Tibial nerve (tissue), 4 donors: ENCODE measurements at regions not wholly inside any gene's neighbourhood (a gene's known extent, or its start where the extent isn't known, plus 50 kb on each side); places are given as distances from the start of the nearest gene placed in this dataset.
"Not testable (repeated sequence)": the region's sequence is repeated elsewhere in the genome, so short reads cannot be mapped to it uniquely, and the experiment has no call there.

ENCODE experiments used
- DNase-seq, 2 donors: peaks; one replicate each; pipeline ENCODE4 v3.0.0-alpha.2; 2019; ENCODE audit warnings: low spot score in 2 of 2
- H3K27ac ChIP-seq, 4 donors: fragments of 200-600 bp; sonication (generic) in 3 of 4; one replicate each; pipeline ENCODE4 v1.5.1; 2017 to 2019; ENCODE audit warnings: mild to moderate bottlenecking in 1 of 4
- H3K27me3 ChIP-seq, 2 donors: fragments of 200-600 bp; sonication (generic) in 1 of 2; one replicate each; pipeline versions ENCODE4 v1.5.1 to v1.6.0; 2017 to 2019
- H3K36me3 ChIP-seq, 3 donors: fragments of 200-600 bp; sonication (generic); one replicate each; pipeline ENCODE4 v1.5.1; 2018 to 2019
- H3K4me1 ChIP-seq, 4 donors: fragments of 200-600 bp; sonication (generic) in 3 of 4; one replicate each; pipeline ENCODE4 v1.5.1; 2017 to 2019
- H3K4me3 ChIP-seq, 4 donors: fragments of 200-600 bp; sonication (generic) in 3 of 4; one replicate each; pipeline ENCODE4 v1.5.1; 2017 to 2019; ENCODE audit warnings: mild to moderate bottlenecking in 1 of 4, moderate library complexity in 1 of 4
- H3K9me3 ChIP-seq, 4 donors: fragments of 200-600 bp; sonication (generic) in 3 of 4; one replicate each; pipeline ENCODE4 v1.5.1; 2017 to 2019
- EP300 ChIP-seq, 2 donors: sonication (generic); formaldehyde crosslinking; IDR thresholded peaks; one replicate each; pipeline ENCODE4 v1.6.1; 2017; ENCODE audit warnings: antibody characterized with exemption in 2 of 2, mild to moderate bottlenecking in 1 of 2
- POLR2A ChIP-seq, 2 donors: fragments of 450-650 bp; IDR thresholded peaks; one replicate each; pipeline ENCODE4 v1.6.1; 2017; ENCODE audit warnings: antibody characterized with exemption in 2 of 2, mild to moderate bottlenecking in 2 of 2, moderate library complexity in 2 of 2
- WGBS, 2 donors: methylation state at CpG; one replicate each; pipeline ENCODE4 v1.1.5; 2018; 5-methylcytosine and 5-hydroxymethylcytosine counted together
- TF ChIP-seq, protein P1 (sequence below), 5 experiments: fragments of 200-600 bp in 3 of 5; fragments of 450-650 bp in 2 of 5; sonication (generic) in 3 of 5; IDR thresholded peaks; one replicate each; pipeline ENCODE4 v1.5.1; 2016 to 2019; ENCODE audit warnings: antibody characterized with exemption in 5 of 5, mild to moderate bottlenecking in 3 of 5, moderate library complexity in 2 of 5

DNA sequence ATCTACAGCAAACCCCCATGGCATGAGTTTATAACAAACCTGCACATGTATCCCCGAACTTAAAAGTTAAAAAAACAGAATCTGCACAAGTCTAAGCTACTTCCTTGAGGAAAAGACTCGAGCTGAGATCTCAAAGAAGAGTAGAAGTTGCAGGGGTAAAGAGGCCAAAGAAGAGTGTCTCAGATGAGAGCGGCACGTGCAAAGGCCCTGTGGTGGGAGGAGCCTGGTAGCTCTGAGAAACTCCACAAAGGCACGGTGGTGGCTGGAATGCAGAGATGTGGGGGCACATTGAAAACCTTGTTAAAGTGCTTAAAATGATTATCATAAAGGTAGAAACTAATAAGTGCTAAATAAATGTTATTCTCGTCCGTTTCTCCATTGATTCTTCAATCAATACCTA lies 103.2 kb upstream of the GRK3 start:
- no peak for TF ChIP-seq EP300 (IDR thresholded peaks at IDR 0.05)
- 88% methylated on average over 7 of the region's 7 CpGs for WGBS, 2 donors
- no peak overlapping the region for H3K27ac ChIP-seq
- no peak for DNase-seq
- H3K4me1 ChIP-seq = no peaks in the 10 kb centered on the region
- H3K4me3 ChIP-seq = no peak overlapping the region
- no peaks in the 10 kb centered on the region for H3K27me3 ChIP-seq
- peaks cover 0 to 50% (median 13%) of the 10 kb centered on the region in 3 donors for H3K36me3 ChIP-seq
- no peaks in the 10 kb centered on the region for H3K9me3 ChIP-seq

DNA sequence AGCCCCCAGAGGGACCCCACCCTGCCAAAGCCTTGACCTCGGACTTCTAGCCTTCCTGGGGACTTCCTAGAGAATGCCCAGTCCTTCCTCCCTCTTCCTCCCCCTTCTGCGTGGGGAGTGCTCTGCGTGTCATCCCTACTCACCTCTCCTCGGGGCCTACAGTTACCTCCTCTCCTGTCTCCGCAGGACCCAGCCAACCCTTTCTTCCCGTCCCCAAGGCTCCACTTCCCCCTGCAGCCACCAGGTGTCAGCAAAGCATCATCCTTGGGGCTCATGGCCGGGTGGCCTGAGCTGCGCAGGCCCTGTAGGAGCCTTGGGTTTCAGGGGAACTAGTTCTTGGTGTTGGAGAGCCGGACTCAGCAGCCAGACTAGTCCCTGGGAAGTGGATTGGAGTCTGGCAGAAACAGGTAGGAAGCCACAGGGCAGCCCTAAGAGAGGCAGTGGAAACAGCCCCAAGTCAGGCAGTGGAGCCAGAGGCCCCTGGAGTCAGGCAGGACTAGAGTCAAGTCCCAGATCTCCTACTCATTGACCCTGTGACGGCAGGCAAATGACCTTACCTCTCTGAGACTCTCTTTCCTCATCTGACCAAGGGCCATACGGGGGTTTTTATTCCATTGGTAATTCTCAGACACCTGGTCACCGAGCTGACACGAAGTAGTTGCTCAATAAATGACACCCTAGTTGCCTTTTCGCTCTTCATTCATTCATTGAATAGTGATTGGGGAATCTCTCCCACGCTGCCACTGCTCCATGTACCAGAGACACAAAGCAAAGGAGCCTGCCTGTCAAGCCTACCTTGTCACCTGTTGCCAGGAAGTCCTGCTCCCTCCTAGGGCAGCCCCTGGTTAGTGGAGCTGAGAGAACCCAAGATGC lies 101.8 kb upstream of the GRK3 start:
- peaks cover 0 to 57% (median 13%) of the 10 kb centered on the region in 3 donors for H3K36me3 ChIP-seq
- H3K4me1 ChIP-seq, H3K9me3 ChIP-seq, H3K27ac ChIP-seq, H3K4me3 ChIP-seq, H3K27me3 ChIP-seq: not testable (repeated sequence)
- DNase-seq = peak; percentile 63 to 84
- 35 to 40% methylated on average over 14 of the region's 15 CpGs for WGBS, 2 donors
- TF ChIP-seq, protein P1, sequence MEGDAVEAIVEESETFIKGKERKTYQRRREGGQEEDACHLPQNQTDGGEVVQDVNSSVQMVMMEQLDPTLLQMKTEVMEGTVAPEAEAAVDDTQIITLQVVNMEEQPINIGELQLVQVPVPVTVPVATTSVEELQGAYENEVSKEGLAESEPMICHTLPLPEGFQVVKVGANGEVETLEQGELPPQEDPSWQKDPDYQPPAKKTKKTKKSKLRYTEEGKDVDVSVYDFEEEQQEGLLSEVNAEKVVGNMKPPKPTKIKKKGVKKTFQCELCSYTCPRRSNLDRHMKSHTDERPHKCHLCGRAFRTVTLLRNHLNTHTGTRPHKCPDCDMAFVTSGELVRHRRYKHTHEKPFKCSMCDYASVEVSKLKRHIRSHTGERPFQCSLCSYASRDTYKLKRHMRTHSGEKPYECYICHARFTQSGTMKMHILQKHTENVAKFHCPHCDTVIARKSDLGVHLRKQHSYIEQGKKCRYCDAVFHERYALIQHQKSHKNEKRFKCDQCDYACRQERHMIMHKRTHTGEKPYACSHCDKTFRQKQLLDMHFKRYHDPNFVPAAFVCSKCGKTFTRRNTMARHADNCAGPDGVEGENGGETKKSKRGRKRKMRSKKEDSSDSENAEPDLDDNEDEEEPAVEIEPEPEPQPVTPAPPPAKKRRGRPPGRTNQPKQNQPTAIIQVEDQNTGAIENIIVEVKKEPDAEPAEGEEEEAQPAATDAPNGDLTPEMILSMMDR (IDR thresholded peaks at IDR 0.05) = peak; percentile 92 to 98 (median 97)

DNA sequence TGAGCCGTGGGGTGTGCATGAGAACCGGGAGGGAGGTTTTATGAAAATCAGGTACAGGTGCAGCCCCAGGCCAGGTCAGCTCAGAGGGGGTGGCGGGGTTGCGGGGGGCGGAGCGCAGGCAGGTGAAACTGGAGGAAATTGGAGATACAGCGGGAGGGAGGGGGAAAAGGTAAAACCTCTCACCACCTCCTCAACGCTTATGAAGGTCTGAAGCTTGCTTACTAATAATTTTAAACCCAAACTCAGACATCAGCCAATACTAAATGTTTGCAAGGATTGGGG lies 101.2 kb upstream of the GRK3 start:
- H3K27ac ChIP-seq, H3K9me3 ChIP-seq, DNase-seq, H3K4me3 ChIP-seq, H3K4me1 ChIP-seq, H3K27me3 ChIP-seq: not testable (repeated sequence)
- 92 to 94% methylated on average over 8 of the region's 8 CpGs for WGBS, 2 donors
- H3K36me3 ChIP-seq = peaks cover 0 to 54% (median 13%) of the 10 kb centered on the region in 3 donors

DNA sequence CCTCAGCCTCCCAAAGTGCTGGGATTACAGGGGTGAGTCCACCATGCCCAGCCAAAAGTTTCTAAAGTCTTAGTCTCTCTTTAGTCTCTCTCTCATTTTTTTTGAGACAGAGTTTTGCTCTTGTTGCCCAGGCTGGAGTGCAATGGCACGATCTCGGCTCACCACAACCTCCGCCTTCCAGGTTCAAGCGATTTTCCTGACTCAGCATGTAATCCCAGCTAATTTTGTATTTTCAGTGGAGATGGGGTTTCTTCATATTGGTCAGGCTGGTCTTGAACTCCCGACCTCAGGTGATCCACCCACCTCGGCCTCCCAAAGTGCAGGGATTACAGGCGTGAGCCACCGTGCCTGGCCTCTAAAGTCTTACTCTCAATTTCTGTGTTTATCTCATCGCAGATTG lies 100.1 kb upstream of the GRK3 start:
- WGBS, 2 donors = 91 to 99% methylated on average over 9 of the region's 9 CpGs
- not testable (repeated sequence) for DNase-seq, H3K4me1 ChIP-seq, H3K9me3 ChIP-seq, H3K4me3 ChIP-seq, H3K27ac ChIP-seq, H3K27me3 ChIP-seq
- peaks cover 0 to 49% (median 5%) of the 10 kb centered on the region in 3 donors for H3K36me3 ChIP-seq

DNA sequence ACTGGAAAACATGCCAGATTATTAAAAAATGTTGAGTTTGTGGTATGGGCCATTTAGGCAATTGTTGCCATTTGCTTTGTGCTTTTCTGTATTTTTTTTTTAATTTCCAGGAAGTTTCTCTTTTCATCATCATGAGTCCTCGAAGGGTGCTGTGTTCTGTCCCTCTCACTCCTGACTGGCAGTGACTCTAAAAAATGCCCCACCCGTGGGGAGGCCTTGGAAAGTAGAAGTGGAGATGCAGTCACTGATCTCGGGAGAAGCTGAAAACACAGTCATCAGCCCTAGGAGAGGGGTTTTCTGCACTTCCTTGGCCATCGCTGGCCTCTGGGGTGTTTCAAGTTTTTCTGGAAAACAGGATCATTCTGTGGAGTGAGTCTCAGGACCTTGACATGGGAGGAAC lies 98.5 kb upstream of the GRK3 start:
- Histone ChIP-seq H3K27me3 (no peaks in the 10 kb centered on the region), H3K36me3 (peaks cover 0 to 32% (median 0%) of the 10 kb centered on the region in 3 donors), H3K27ac (no peak overlapping the region), H3K4me1 (no peaks in the 10 kb centered on the region), H3K4me3 (no peak overlapping the region), H3K9me3 (no peaks in the 10 kb centered on the region)
- DNase-seq = no peak
- TF ChIP-seq POLR2A (IDR thresholded peaks at IDR 0.05) (no peak), EP300 (IDR thresholded peaks at IDR 0.05) (no peak)
- TF ChIP-seq, protein P1 (IDR thresholded peaks at IDR 0.05) = no peak
- 76 to 80% methylated on average over 4 of the region's 4 CpGs for WGBS, 2 donors

DNA sequence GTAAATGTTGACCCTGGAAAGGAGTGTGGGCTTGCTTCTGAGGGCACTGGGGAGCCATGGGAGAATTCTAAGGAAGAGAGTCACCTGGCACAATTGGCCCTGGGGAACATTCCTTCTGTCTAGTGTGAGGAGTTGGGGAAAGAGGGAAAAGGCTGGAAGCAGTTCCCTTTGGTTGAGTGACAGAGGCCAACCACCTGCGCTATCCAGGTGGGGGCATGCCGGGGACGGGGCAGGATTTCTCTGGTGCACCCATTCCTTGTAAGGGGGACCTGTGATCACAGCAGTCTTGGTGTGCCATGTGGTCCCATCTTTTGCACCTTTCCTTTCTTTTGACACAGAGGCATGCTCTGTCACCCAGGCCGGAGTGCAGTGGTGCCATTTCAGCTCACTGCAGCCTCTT lies 92.1 kb upstream of the GRK3 start:
- WGBS, 2 donors = 93 to 97% methylated on average over 4 of the region's 4 CpGs
- Histone ChIP-seq H3K36me3 (peaks cover 0 to 10% (median 0%) of the 10 kb centered on the region in 3 donors), H3K4me3 (no peak overlapping the region), H3K4me1 (peaks cover 0 to 8% (median 0%) of the 10 kb centered on the region in 4 donors), H3K9me3 (no peaks in the 10 kb centered on the region), H3K27me3 (no peaks in the 10 kb centered on the region), H3K27ac (no peak overlapping the region)
- TF ChIP-seq POLR2A (IDR thresholded peaks at IDR 0.05) (no peak), EP300 (IDR thresholded peaks at IDR 0.05) (no peak)
- TF ChIP-seq, protein P1 (IDR thresholded peaks at IDR 0.05) = no peak
- DNase-seq = no peak
